ENCODE measurements at regions not wholly inside any gene's neighbourhood (a gene's known extent, or its start where the extent isn't known, plus 50 kb on each side); places are given as distances from the start of the nearest gene placed in this dataset.

DNA sequence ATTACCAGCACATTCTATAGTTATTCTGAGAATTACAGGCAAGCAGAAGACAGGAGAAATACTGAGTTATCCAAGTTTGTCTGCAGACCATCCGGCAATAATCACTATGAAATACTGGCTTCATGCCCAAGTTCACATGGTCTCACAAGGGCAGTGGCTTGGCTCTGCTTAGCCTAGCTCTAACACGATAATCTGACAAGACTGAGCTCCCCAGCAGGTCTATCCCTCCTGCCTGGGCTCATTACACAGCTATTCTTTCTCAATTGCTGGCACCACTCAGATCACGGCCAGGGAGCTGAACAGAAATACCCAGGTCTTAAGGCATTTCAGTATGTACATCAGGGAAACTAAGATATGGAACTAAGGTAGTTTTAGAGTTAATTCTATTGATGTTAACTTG lies 361.6 kb upstream of the PCDH20 start:
- Histone ChIP-seq H3K27me3 (no peaks in the 10 kb centered on the region), H3K27ac (no peak overlapping the region), H3K4me3 (no peak overlapping the region), H3K4me1 (replicated peaks in 1 of 2) (no peaks in the 10 kb centered on the region), H3K36me3 (replicated peaks in 1 of 2) (no peaks in the 10 kb centered on the region), H3K9me3 (replicated peaks in 1 of 3) (no peaks in the 10 kb centered on the region)
- TF ChIP-seq, protein P1, sequence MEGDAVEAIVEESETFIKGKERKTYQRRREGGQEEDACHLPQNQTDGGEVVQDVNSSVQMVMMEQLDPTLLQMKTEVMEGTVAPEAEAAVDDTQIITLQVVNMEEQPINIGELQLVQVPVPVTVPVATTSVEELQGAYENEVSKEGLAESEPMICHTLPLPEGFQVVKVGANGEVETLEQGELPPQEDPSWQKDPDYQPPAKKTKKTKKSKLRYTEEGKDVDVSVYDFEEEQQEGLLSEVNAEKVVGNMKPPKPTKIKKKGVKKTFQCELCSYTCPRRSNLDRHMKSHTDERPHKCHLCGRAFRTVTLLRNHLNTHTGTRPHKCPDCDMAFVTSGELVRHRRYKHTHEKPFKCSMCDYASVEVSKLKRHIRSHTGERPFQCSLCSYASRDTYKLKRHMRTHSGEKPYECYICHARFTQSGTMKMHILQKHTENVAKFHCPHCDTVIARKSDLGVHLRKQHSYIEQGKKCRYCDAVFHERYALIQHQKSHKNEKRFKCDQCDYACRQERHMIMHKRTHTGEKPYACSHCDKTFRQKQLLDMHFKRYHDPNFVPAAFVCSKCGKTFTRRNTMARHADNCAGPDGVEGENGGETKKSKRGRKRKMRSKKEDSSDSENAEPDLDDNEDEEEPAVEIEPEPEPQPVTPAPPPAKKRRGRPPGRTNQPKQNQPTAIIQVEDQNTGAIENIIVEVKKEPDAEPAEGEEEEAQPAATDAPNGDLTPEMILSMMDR (IDR thresholded peaks at IDR 0.05) = no peak
- no peak for TF ChIP-seq POLR2A (IDR thresholded peaks at IDR 0.05)
- intact Hi-C loops (cut with DNase I) = no loop called here
- WGBS, 4 donors = 24 to 38% (median 32%) methylated on average over 3 of the region's 3 CpGs
- DNase-seq = no peak

DNA sequence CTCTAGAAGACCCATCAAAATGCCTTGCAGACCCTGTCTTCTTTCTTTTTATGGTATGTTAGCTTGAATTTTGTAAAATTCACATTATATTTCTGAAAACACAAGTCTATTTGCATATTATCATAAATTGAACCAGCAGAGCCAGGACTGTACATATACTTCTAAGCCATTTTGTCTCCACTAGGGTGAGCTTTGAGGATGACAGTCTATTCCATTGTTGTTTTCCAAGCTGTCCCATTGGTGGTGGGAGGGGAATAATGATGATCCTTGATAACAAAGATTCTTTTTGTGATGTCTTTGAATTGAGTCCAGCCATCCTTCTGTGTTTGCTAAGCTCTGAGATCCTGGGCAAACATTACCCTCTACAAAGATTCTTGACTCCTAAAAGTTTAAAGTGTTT lies 359.3 kb upstream of the PCDH20 start:
- Histone ChIP-seq H3K9me3 (replicated peaks in 1 of 3) (no peaks in the 10 kb centered on the region), H3K4me1 (replicated peaks in 1 of 2) (no peaks in the 10 kb centered on the region), H3K27me3 (no peaks in the 10 kb centered on the region), H3K27ac (no peak overlapping the region), H3K36me3 (replicated peaks in 1 of 2) (no peaks in the 10 kb centered on the region), H3K4me3 (no peak overlapping the region)
- no peak for DNase-seq
- intact Hi-C loops (cut with DNase I) = no loop called here
- TF ChIP-seq, protein P1 (IDR thresholded peaks at IDR 0.05) = no peak
- no peak for TF ChIP-seq POLR2A (IDR thresholded peaks at IDR 0.05)

DNA sequence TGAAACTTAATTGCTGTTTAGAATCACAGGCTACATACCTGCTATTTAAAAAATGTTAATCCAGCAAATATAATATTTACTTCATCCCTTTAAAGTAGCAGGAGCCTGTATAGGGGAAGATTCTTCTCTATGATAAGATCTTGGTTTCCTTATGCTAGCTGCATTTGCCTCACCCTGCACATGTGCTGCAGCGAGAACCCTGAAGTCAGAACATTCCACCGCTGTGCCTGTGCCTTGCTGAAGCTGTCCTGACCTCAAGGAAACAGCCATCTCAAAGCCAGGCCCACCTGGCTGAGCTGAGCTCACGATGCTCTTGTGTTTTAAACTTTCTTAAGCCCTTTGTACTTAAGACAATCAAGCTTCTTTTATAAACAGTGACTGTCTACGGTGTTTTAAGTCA lies 355.0 kb upstream of the PCDH20 start:
- no peak for DNase-seq
- 45 to 81% (median 70%) methylated on average over 4 of the region's 4 CpGs for WGBS, 4 donors
- Histone ChIP-seq H3K27ac (no peak overlapping the region), H3K4me3 (no peak overlapping the region), H3K27me3 (no peaks in the 10 kb centered on the region), H3K36me3 (replicated peaks in 1 of 2) (no peaks in the 10 kb centered on the region), H3K9me3 (replicated peaks in 1 of 3) (no peaks in the 10 kb centered on the region), H3K4me1 (replicated peaks in 1 of 2) (no peaks in the 10 kb centered on the region)
- TF ChIP-seq, protein P1 (IDR thresholded peaks at IDR 0.05) = no peak
- TF ChIP-seq POLR2A (IDR thresholded peaks at IDR 0.05) = no peak
- intact Hi-C loops (cut with DNase I) = no loop called here

DNA sequence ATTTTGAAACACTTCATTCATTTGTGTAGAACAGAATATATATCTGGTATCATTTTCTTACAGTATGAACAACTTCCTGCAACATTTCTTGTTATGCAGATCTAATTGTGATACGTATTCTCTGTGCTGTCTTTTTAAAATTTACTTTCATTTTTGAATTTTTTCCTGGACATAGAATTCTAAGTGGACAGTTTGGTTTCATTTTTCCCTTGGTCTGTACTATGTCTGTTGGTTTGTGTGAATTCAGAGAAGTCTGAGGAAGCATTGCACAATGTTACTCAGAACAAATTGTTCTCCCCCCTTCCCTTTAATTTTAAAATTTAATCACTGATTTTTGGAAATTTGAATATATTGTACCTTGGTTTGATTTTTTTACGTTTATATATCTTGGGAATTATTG lies 352.5 kb upstream of the PCDH20 start:
- H3K36me3 ChIP-seq (replicated peaks in 1 of 2) = no peaks in the 10 kb centered on the region
- H3K4me3 ChIP-seq = no peak overlapping the region
- no peaks in the 10 kb centered on the region for H3K9me3 ChIP-seq (replicated peaks in 1 of 3)
- no peak overlapping the region for H3K27ac ChIP-seq
- no peak for DNase-seq
- TF ChIP-seq POLR2A (IDR thresholded peaks at IDR 0.05) = no peak
- TF ChIP-seq, protein P1 (IDR thresholded peaks at IDR 0.05) = no peak
- WGBS, 4 donors = 69 to 81% (median 75%) methylated on average over 2 of the region's 2 CpGs
- H3K27me3 ChIP-seq = no peaks in the 10 kb centered on the region
- H3K4me1 ChIP-seq (replicated peaks in 1 of 2) = no peaks in the 10 kb centered on the region
- intact Hi-C loops (cut with DNase I) = no loop called here
